Adrenal gland (tissue), 9 donors: ENCODE measurements at regions not wholly inside any gene's neighbourhood (a gene's known extent, or its start where the extent isn't known, plus 50 kb on each side); places are given as distances from the start of the nearest gene placed in this dataset.

Source experiments
- DNase-seq, 7 donors: peaks; one replicate each; pipeline ENCODE4 v3.0.0-alpha.2; 2019 to 2020
- H3K27ac ChIP-seq, 5 donors: fragments of 200-600 bp; sonication (generic) in 4 of 5; 1 replicate in 3 of 5; 2 replicates in 2 of 5; pipeline versions ENCODE4 v1.5.1 to v1.8.0; 2016 to 2020; ENCODE audit warnings: mild to moderate bottlenecking in 1 of 5
- H3K27me3 ChIP-seq: fragments of 200-600 bp; 2 replicates; pipeline ENCODE4 v1.8.0; 2021
- H3K36me3 ChIP-seq, 2 donors: fragments of 200-600 bp; replicated peaks in 1 of 2; 1 replicate in 1 of 2; 2 replicates in 1 of 2; pipeline versions ENCODE4 v1.5.1 to v1.8.0; 2018 to 2022
- H3K4me1 ChIP-seq, 2 donors: fragments of 200-600 bp; replicated peaks in 1 of 2; 1 replicate in 1 of 2; 2 replicates in 1 of 2; pipeline versions ENCODE4 v1.5.1 to v1.8.0; 2018 to 2021
- H3K4me3 ChIP-seq, 4 donors: fragments of 200-600 bp; sonication (generic) in 3 of 4; one replicate each; pipeline ENCODE4 v1.5.1; 2016 to 2018
- H3K9me3 ChIP-seq, 3 donors: fragments of 200-600 bp; sonication (generic) in 1 of 3; replicated peaks in 1 of 3; 1 replicate in 2 of 3; 2 replicates in 1 of 3; pipeline versions ENCODE4 v1.5.1 to v1.8.0; 2016 to 2021
- CTCF ChIP-seq, 6 experiments: fragments of 450-650 bp in 4 of 6; fragments of 200-600 bp in 2 of 6; sonication (generic) in 1 of 6; IDR thresholded peaks; 1 replicate in 5 of 6; 2 replicates in 1 of 6; pipeline versions ENCODE4 v1.5.1 to v1.8.0; 2016 to 2021; ENCODE audit warnings: antibody characterized with exemption in 6 of 6, mild to moderate bottlenecking in 2 of 6, moderate library complexity in 1 of 6
- POLR2A ChIP-seq, 2 donors: fragments of 450-650 bp; IDR thresholded peaks; one replicate each; pipeline ENCODE4 v1.6.1; 2017; ENCODE audit warnings: antibody characterized with exemption in 2 of 2, mild to moderate bottlenecking in 2 of 2, moderate library complexity in 1 of 2
- whole genome bisulfite sequencing, 4 donors: extraction: QIAGEN DNeasy Blood & Tissue Kit in 2 of 4; methylation state at CpG; one replicate each; pipeline versions ENCODE4 v1.1.5 to v1.1.7; 2013 to 2017; 5-methylcytosine and 5-hydroxymethylcytosine counted together
- intact Hi-C, 2 donors: fragments of 100-400 bp; cut with DNase I; formaldehyde crosslinking; loops; one replicate each; pipeline versions ENCODE4 v1.14.1 to v1.15.0; 2022 to 2023
- donor health status: healthy with polysubstance abuse.
- donor health status: Bipolar disorder and iron deficiency.
- donor health status: DM: yes; HTN: yes; CAD: no.
- donor health status: DM: no; HTN: no; CAD: no.
- donor health status: DM: no; HTN: no; CAD: no.

- 63 to 76% (median 73%) methylated on average over 3 of the region's 3 CpGs for WGBS, 4 donors
- intact Hi-C loops = no loop called here
- Histone ChIP-seq H3K27me3 (no peaks in the 10 kb centered on the region), H3K27ac (no peak overlapping the region), H3K36me3 (no peaks in the 10 kb centered on the region), H3K4me1 (no peaks in the 10 kb centered on the region), H3K9me3 (no peaks in the 10 kb centered on the region), H3K4me3 (no peak overlapping the region)
- DNase-seq = no peak
- TF ChIP-seq CTCF (IDR thresholded peaks at IDR 0.05) (no peak), POLR2A (IDR thresholded peaks at IDR 0.05) (no peak)
Measured at GRCh38 chr11:110038201-110038600, 55.0 kb upstream of the ZC3H12C start.
